Activated CD4-positive, alpha-beta T cell treated with anti-CD3 and anti-CD28 coated beads, Interleukin-2, amount 10 ng/mL, durations not matched to agents 24 days and 14 days (primary cell): ENCODE measurements at regions not wholly inside any gene's neighbourhood (a gene's known extent, or its start where the extent isn't known, plus 50 kb on each side); places are given as distances from the start of the nearest gene placed in this dataset.
A peak's percentile ranks its signal among the peaks of the same experiment; 100 is the strongest.

Experiments
- DNase-seq: peaks from one replicate; pipeline ENCODE4 v3.0.0; 2022
- H3K27ac Mint-ChIP-seq: one replicate; pipeline ENCODE4 v1.8.0; 2022; ENCODE audit warnings: mild to moderate bottlenecking, mixed read lengths
- H3K27me3 Mint-ChIP-seq: one replicate; pipeline ENCODE4 v1.8.0; 2022; ENCODE audit warnings: mixed read lengths
- H3K36me3 Mint-ChIP-seq: one replicate; pipeline ENCODE4 v1.8.0; 2022; ENCODE audit warnings: low read depth, mild to moderate bottlenecking, mixed read lengths
- H3K4me1 Mint-ChIP-seq: one replicate; pipeline ENCODE4 v1.8.0; 2021; ENCODE audit warnings: mixed read lengths
- H3K4me3 Mint-ChIP-seq: one replicate; pipeline ENCODE4 v1.8.0; 2022; ENCODE audit warnings: mild to moderate bottlenecking, moderate library complexity, mixed read lengths
- H3K9me3 Mint-ChIP-seq: one replicate; pipeline ENCODE4 v1.8.0; 2021; ENCODE audit warnings: mixed read lengths
- intact Hi-C: fragments of 100-400 bp; cut with micrococcal nuclease; formaldehyde crosslinking; loops from one replicate; pipeline ENCODE4 v1.15.1; 2023

DNA sequence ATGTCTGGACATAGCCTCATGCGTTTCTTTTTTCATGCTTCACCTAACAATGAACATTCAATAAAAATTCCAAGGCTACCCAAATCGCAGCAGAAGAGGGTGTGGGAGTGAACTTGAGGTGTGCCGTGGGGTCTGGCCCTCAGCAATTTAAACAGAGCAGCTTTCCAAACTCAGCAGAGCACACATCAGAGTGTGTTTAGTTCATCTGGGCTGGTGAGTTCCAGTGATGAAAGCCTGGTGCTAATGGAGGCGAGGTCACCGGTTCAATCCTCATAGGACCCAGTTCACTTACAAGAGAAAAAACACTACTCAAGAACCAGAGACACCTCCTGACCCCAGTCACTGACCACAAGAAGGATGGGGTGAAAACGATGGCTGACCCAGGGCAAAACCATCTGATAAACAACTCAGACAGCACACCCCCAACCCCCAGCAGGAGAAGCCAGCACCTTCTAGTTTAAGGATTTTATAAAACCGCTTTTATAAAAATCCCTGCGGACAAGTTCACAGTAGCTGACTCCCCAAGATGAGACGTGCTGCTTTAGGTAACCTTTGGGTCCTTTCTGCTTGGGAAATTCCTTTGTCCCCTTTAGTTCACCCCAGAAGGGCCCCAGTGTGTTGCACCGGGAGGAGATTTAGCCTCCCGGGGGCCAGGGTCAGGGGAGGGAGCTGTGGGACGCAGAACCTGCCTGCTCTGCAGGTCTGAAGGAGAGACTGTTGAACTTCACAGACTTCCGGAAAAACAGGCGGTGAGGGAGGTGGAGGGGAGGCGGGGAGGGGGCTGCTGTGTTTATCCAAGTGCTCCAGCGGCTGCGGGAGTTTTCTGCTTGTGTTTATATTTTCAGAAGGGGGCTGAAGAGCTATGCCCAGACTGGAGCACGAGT, 152.7 kb upstream of the SOX11 start:
- Mint-ChIP-seq H3K4me1 (no peaks in the 10 kb centered on the region), H3K27me3 (no peaks in the 10 kb centered on the region), H3K36me3 (no peaks in the 10 kb centered on the region), H3K4me3 (no peak overlapping the region), H3K9me3 (peaks cover 5% of the 10 kb centered on the region), H3K27ac (no peak overlapping the region)
- intact Hi-C loops, result no loop called here
- no peak for DNase-seq

- no peaks in the 10 kb centered on the region for H3K4me1 Mint-ChIP-seq
- no peak overlapping the region for H3K27ac Mint-ChIP-seq
- no peaks in the 10 kb centered on the region for H3K36me3 Mint-ChIP-seq
- no peak overlapping the region for H3K4me3 Mint-ChIP-seq
- intact Hi-C loops, result no loop called here
- H3K9me3 Mint-ChIP-seq, result peaks cover 11% of the 10 kb centered on the region
- no peak for DNase-seq
- H3K27me3 Mint-ChIP-seq, result no peaks in the 10 kb centered on the region
Measured at GRCh38 chr2:5540856-5541255, 151.3 kb upstream of the SOX11 start.

- H3K36me3 Mint-ChIP-seq, result no peaks in the 10 kb centered on the region
- no peak overlapping the region for H3K27ac Mint-ChIP-seq
- H3K4me1 Mint-ChIP-seq, result no peaks in the 10 kb centered on the region
- peaks cover 11% of the 10 kb centered on the region for H3K9me3 Mint-ChIP-seq
- no peaks in the 10 kb centered on the region for H3K27me3 Mint-ChIP-seq
- no peak overlapping the region for H3K4me3 Mint-ChIP-seq
- intact Hi-C loops, result no loop called here
- DNase-seq, result no peak
Measured at GRCh38 chr2:5544205-5544786, 147.9 kb upstream of the SOX11 start.

DNA sequence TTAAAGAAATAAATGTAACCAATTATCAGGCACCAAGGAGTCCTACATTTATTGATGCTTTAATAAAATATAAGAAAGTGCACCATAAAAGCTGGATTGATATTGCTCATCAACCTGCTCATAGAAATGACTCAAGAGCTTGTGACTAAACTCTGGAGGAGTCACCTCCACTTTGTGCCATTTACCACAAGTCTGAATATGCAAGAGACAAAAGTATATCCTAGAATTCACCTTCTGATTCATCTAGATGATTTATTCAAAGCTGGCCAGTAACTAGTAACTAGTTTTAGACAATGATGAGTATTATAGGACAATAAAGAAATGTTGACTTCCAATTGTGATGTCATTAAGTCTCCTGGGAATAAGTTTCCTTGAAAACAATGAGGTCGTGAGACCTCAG, 146.0 kb upstream of the SOX11 start:
- no peaks in the 10 kb centered on the region for H3K27me3 Mint-ChIP-seq
- H3K9me3 Mint-ChIP-seq, result peaks cover 11% of the 10 kb centered on the region
- no peak overlapping the region for H3K27ac Mint-ChIP-seq
- no peaks in the 10 kb centered on the region for H3K4me1 Mint-ChIP-seq
- no peak for DNase-seq
- H3K4me3 Mint-ChIP-seq, result no peak overlapping the region
- H3K36me3 Mint-ChIP-seq, result no peaks in the 10 kb centered on the region
- intact Hi-C loops, result no loop called here

DNA sequence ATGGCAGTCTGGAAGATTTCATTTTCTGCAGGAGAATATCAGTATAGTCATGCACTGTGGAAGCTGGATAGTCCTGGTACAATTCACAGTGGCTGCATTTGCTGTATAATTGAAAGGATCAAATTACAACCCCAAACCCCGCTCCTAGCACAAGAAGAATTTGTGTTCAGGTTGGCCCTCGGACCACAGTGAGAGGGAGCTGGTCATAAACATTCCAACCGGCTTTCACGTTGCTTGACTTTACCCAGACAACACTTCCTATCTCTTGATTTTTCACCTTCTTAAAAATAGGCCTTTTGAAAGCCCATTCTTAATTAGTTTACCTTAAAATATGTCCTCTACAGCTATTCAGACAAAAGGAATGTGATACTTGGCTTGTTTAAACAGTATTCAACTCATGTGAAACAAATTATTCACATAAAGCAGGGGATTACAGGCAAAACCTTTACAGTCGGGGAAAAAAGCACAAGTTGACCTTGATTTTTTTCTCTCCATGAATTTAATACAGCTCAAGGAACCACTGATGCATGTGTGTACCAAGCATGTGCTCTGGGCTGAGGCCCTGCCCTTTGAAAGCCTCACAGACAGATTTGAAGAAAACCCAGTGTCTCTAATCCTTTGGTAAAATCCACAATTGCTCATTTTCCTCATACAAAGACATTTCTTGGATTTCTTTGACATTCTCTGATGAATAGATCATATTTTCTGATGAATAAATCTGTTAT, 143.0 kb upstream of the SOX11 start:
- H3K27me3 Mint-ChIP-seq, result no peaks in the 10 kb centered on the region
- H3K9me3 Mint-ChIP-seq, result peaks cover 10% of the 10 kb centered on the region
- no peak overlapping the region for H3K27ac Mint-ChIP-seq
- H3K4me1 Mint-ChIP-seq, result no peaks in the 10 kb centered on the region
- intact Hi-C loops, result no loop called here
- no peak overlapping the region for H3K4me3 Mint-ChIP-seq
- H3K36me3 Mint-ChIP-seq, result no peaks in the 10 kb centered on the region
- no peak for DNase-seq

DNA sequence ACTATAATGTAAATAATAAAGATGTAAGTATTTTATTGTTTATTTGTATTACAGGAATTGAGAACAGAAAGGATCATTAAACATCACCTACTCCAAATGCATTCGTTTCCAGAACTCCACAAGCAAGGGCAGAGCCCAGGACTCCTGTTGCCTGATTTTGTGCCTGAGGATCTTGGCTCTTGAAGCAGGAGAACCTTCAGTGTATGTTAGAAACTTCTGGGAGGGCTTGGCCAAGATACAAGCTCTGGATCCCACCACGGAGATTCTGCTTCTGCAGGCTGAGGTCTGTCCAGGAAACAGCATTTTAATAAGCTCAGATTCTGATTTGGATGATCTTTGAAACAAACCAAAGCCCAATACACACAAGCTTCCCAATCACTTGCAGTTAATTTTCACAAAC, 142.4 kb upstream of the SOX11 start:
- DNase-seq, result no peak
- H3K9me3 Mint-ChIP-seq, result peaks cover 8% of the 10 kb centered on the region
- intact Hi-C loops, result no loop called here
- no peak overlapping the region for H3K27ac Mint-ChIP-seq
- no peak overlapping the region for H3K4me3 Mint-ChIP-seq
- H3K36me3 Mint-ChIP-seq, result no peaks in the 10 kb centered on the region
- no peaks in the 10 kb centered on the region for H3K27me3 Mint-ChIP-seq
- H3K4me1 Mint-ChIP-seq, result no peaks in the 10 kb centered on the region

GRCh38 chr2:5555636-5556035, 136.5 kb upstream of the SOX11 start:
- Mint-ChIP-seq H3K27ac (peak overlapping the region; percentile 39), H3K4me3 (no peak overlapping the region), H3K9me3 (peaks cover 4% of the 10 kb centered on the region), H3K36me3 (no peaks in the 10 kb centered on the region), H3K4me1 (no peaks in the 10 kb centered on the region), H3K27me3 (no peaks in the 10 kb centered on the region)
- DNase-seq, result no peak
- intact Hi-C loops, result no loop called here

- Mint-ChIP-seq H3K4me1 (no peaks in the 10 kb centered on the region), H3K27me3 (no peaks in the 10 kb centered on the region), H3K9me3 (peaks cover 4% of the 10 kb centered on the region), H3K27ac (no peak overlapping the region), H3K36me3 (no peaks in the 10 kb centered on the region), H3K4me3 (no peak overlapping the region)
- intact Hi-C loops, result no loop called here
- no peak for DNase-seq
Measured at GRCh38 chr2:5561006-5561405, 131.2 kb upstream of the SOX11 start.

DNA sequence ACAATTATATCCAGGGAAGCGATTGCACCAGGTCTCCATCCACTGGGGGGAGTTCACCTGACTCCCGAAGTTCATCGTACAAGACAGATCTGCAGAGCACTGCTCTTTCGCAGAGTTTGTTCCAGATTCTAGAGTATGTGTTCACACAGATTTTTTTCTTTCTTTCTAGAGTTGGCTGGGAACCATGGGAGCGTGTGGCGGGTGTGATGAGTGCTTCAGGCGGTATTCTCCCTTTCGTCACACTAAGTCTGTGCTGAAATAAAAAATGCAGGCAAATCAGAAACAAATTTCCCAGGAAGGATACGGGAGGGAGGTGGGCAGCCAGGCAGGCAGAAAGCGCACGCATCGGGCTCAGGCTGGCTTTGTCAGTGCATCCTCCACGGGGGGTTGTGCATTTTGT, 129.8 kb upstream of the SOX11 start:
- DNase-seq, result no peak
- Mint-ChIP-seq H3K27ac (no peak overlapping the region), H3K9me3 (peaks cover 4% of the 10 kb centered on the region), H3K27me3 (no peaks in the 10 kb centered on the region), H3K4me1 (no peaks in the 10 kb centered on the region), H3K4me3 (no peak overlapping the region), H3K36me3 (no peaks in the 10 kb centered on the region)
- intact Hi-C loops, result no loop called here

GRCh38 chr2:5562865-5563264, 129.3 kb upstream of the SOX11 start:
- no peaks in the 10 kb centered on the region for H3K27me3 Mint-ChIP-seq
- intact Hi-C loops, result no loop called here
- H3K27ac Mint-ChIP-seq, result no peak overlapping the region
- peaks cover 4% of the 10 kb centered on the region for H3K9me3 Mint-ChIP-seq
- no peaks in the 10 kb centered on the region for H3K4me1 Mint-ChIP-seq
- H3K4me3 Mint-ChIP-seq, result no peak overlapping the region
- DNase-seq, result no peak
- no peaks in the 10 kb centered on the region for H3K36me3 Mint-ChIP-seq

GRCh38 chr2:5563411-5563810, 128.8 kb upstream of the SOX11 start:
- Mint-ChIP-seq H3K27me3 (no peaks in the 10 kb centered on the region), H3K4me1 (no peaks in the 10 kb centered on the region), H3K27ac (no peak overlapping the region), H3K9me3 (peaks cover 4% of the 10 kb centered on the region), H3K36me3 (no peaks in the 10 kb centered on the region), H3K4me3 (no peak overlapping the region)
- no peak for DNase-seq
- intact Hi-C loops, result no loop called here

- no peak for DNase-seq
- H3K4me3 Mint-ChIP-seq, result no peak overlapping the region
- H3K27ac Mint-ChIP-seq, result no peak overlapping the region
- H3K36me3 Mint-ChIP-seq, result no peaks in the 10 kb centered on the region
- no peaks in the 10 kb centered on the region for H3K9me3 Mint-ChIP-seq
- no peaks in the 10 kb centered on the region for H3K27me3 Mint-ChIP-seq
- intact Hi-C loops, result no loop called here
- no peaks in the 10 kb centered on the region for H3K4me1 Mint-ChIP-seq
Measured at GRCh38 chr2:5569256-5569655, 122.9 kb upstream of the SOX11 start.

DNA sequence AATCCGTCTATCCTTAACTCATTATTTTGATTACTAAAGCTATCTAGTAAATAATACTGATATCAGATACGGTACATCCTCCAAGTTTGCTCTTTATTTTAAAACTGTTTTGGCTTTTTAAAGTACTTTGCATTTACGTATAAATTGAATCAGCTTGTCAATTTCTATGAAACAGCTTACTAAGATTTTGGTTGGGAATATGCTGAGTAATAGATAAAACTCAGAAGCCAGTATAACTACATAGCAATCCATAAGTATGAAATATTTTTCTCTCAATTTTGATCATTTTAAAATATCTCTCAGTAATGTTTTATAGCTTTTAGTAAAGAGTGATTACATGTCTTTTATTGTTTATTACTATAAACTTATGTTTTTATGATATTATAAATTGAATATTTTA, 116.2 kb upstream of the SOX11 start:
- Mint-ChIP-seq H3K36me3 (no peaks in the 10 kb centered on the region), H3K9me3 (no peaks in the 10 kb centered on the region), H3K4me1 (no peaks in the 10 kb centered on the region), H3K27me3 (no peaks in the 10 kb centered on the region), H3K27ac (no peak overlapping the region), H3K4me3 (no peak overlapping the region)
- intact Hi-C loops, result no loop called here
- DNase-seq, result no peak

DNA sequence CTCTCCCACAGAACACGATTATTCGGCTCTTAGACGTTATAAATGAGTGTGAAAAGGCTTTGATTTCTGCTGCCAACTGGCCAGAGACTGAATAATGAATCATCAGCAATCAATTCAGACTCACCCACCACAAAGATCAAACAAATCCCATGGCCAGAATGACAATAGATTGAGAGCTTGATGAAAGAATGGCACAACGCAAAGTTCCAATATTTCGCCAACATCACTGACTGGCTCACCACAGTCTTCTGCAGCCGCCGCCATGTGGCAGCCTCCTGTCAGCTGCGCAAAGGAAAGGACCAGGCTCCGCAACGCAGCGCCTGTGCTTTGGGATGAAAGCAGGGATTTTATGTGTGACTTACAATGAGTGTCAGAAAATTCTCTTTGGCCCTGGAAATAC, 104.4 kb upstream of the SOX11 start:
- no peaks in the 10 kb centered on the region for H3K27me3 Mint-ChIP-seq
- no peak for DNase-seq
- no peaks in the 10 kb centered on the region for H3K4me1 Mint-ChIP-seq
- H3K4me3 Mint-ChIP-seq, result no peak overlapping the region
- no peaks in the 10 kb centered on the region for H3K36me3 Mint-ChIP-seq
- no peaks in the 10 kb centered on the region for H3K9me3 Mint-ChIP-seq
- H3K27ac Mint-ChIP-seq, result no peak overlapping the region
- intact Hi-C loops, result no loop called here
